Thoracic aorta (tissue), 2 donors: ENCODE measurements at regions not wholly inside any gene's neighbourhood (a gene's known extent, or its start where the extent isn't known, plus 50 kb on each side); places are given as distances from the start of the nearest gene placed in this dataset.

Experiments used
- ATAC-seq: fragments of 150-250 bp; one replicate; pipeline ENCODE4 v1.8.0; 2017; ENCODE audit warnings: low read depth; ENCODE audit not compliant: insufficient number of reproducible peaks, low FRiP score
- DNase-seq: peaks from one replicate; pipeline ENCODE4 v3.0.0-alpha.2; 2020; ENCODE audit warnings: low spot score
- H3K27ac ChIP-seq, 2 donors: fragments of 200-600 bp; sonication (generic); 1 replicate in 1 of 2; 2 replicates in 1 of 2; pipeline ENCODE4 v1.5.1; 2016; ENCODE audit warnings: mild to moderate bottlenecking in 2 of 2, moderate library complexity in 2 of 2
- H3K27me3 ChIP-seq: fragments of 200-600 bp; sonication (generic); replicated peaks from 2 replicates; pipeline ENCODE4 v1.6.0; 2016; ENCODE audit warnings: mild to moderate bottlenecking; ENCODE audit not compliant: insufficient read depth
- H3K36me3 ChIP-seq: fragments of 200-600 bp; sonication (generic); one replicate; pipeline ENCODE4 v1.5.1; 2016
- H3K4me1 ChIP-seq, 2 donors: fragments of 200-600 bp; sonication (generic); 1 replicate in 1 of 2; 2 replicates in 1 of 2; pipeline versions ENCODE4 v1.5.1 to v1.6.0; 2016; ENCODE audit warnings: low read depth in 2 of 2, mild to moderate bottlenecking in 1 of 2; ENCODE audit not compliant: control insufficient read depth in 1 of 2
- H3K4me3 ChIP-seq: fragments of 200-600 bp; sonication (generic); 2 replicates; pipeline ENCODE4 v1.5.1; 2016; ENCODE audit warnings: mild to moderate bottlenecking
- H3K9me3 ChIP-seq: fragments of 200-600 bp; sonication (generic); 2 replicates; pipeline ENCODE4 v1.5.1; 2016
- CTCF ChIP-seq: fragments of 200-600 bp; sonication (generic); IDR thresholded peaks from one replicate; pipeline ENCODE4 v1.5.1; 2019; ENCODE audit warnings: antibody characterized with exemption

GRCh38 chr5:57383093-57383861, 99.3 kb downstream of the ACTBL2 start:
- Histone ChIP-seq H3K27me3 (no peaks in the 10 kb centered on the region), H3K9me3 (no peaks in the 10 kb centered on the region), H3K27ac (peak overlapping the region; percentile 55 to 61), H3K36me3 (no peaks in the 10 kb centered on the region), H3K4me3 (peak overlapping the region; percentile 44), H3K4me1 (peaks cover 9 to 11% of the 10 kb centered on the region in 2 donors)
- no peak for TF ChIP-seq CTCF
- ATAC-seq (peak; percentile 94), DNase-seq (peak; percentile 15)

- peak; percentile 12 for ATAC-seq
- no peaks in the 10 kb centered on the region for H3K36me3 ChIP-seq
- peak overlapping the region; percentile 19 to 55 for H3K27ac ChIP-seq
Observed at GRCh38 chr5:57382655-57383054, 100.0 kb downstream of the ACTBL2 start.

GRCh38 chr5:57370376-57370775, 112.2 kb downstream of the ACTBL2 start:
- Histone ChIP-seq H3K4me1 (no peaks in the 10 kb centered on the region), H3K9me3 (no peaks in the 10 kb centered on the region), H3K4me3 (no peak overlapping the region), H3K36me3 (no peaks in the 10 kb centered on the region), H3K27me3 (no peaks in the 10 kb centered on the region), H3K27ac (no peak overlapping the region)
- TF ChIP-seq CTCF: no peak
- ATAC-seq: no peak
- DNase-seq: no peak

More at GRCh38 chr5:57382655-57383054, 100.0 kb downstream of the ACTBL2 start:
- Histone ChIP-seq H3K9me3 (no peaks in the 10 kb centered on the region), H3K27me3 (no peaks in the 10 kb centered on the region), H3K4me1 (peaks cover 9 to 11% of the 10 kb centered on the region in 2 donors), H3K4me3 (no peak overlapping the region)
- no peak for TF ChIP-seq CTCF
- DNase-seq: no peak

GRCh38 chr5:57368010-57368409, 114.6 kb downstream of the ACTBL2 start:
- no peak for DNase-seq
- ATAC-seq: no peak
- Histone ChIP-seq H3K4me1 (no peaks in the 10 kb centered on the region), H3K36me3 (no peaks in the 10 kb centered on the region), H3K4me3 (no peak overlapping the region), H3K9me3 (no peaks in the 10 kb centered on the region), H3K27me3 (no peaks in the 10 kb centered on the region), H3K27ac (no peak overlapping the region)
- no peak for TF ChIP-seq CTCF

- Histone ChIP-seq H3K27ac (no peak overlapping the region), H3K4me3 (no peak overlapping the region), H3K4me1 (no peaks in the 10 kb centered on the region), H3K36me3 (no peaks in the 10 kb centered on the region), H3K27me3 (no peaks in the 10 kb centered on the region), H3K9me3 (no peaks in the 10 kb centered on the region)
- no peak for DNase-seq
- TF ChIP-seq CTCF: no peak
- no peak for ATAC-seq
Observed at GRCh38 chr5:57366744-57367143, 115.9 kb downstream of the ACTBL2 start.
